Dermis microvascular lymphatic vessel endothelial cell (primary cell): ENCODE measurements at regions not wholly inside any gene's neighbourhood (a gene's known extent, or its start where the extent isn't known, plus 50 kb on each side); places are given as distances from the start of the nearest gene placed in this dataset.
"Not testable (repeated sequence)": the region's sequence is repeated elsewhere in the genome, so short reads cannot be mapped to it uniquely, and the experiment has no call there.

Experiments
- DNase-seq, 2 donors: peaks; one replicate each; pipeline versions ENCODE4 v3.0.0 to v3.0.0-alpha.2; 2010; ENCODE audit warnings: low read depth in 2 of 2

DNA sequence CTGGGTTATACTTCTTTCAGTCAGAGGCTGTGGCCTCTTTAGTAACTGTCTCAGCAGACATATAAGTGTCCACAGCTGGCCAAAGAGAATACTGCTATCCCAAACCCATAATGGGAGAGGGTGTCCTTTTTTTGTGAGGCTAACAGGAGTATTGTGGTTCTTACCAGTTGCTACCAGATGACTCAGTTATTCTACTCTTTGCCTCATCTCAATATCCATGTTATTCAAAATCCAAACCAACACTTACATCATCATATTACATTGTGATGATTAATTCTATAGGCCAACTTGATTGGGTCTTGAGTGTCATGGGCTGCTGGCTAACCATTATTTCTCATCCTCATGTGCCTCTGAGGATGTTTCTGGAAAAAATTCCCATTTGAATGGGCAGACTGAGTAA lies 120.9 kb downstream of the TMEM168 start:
- no peak for DNase-seq

DNA sequence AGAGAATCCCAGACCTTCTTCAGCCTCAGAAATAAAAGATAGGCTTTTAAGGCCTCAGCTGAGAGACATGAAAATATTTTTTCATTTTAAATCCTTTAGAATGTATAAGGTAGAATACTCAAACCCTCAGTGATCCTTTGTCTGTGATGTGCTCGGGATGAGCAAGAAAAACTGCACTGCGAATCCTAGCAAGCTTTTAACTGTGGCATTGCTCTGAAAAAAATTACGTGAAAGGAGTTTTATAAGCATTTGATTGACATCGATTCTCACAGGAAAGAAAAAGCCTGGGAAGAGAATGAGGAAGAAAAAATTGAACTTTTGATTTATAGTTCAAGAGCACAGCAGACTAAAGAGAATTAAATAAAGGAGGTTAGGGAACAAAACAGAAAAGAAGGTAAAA lies 120.0 kb downstream of the TMEM168 start:
- DNase-seq: no peak

DNA sequence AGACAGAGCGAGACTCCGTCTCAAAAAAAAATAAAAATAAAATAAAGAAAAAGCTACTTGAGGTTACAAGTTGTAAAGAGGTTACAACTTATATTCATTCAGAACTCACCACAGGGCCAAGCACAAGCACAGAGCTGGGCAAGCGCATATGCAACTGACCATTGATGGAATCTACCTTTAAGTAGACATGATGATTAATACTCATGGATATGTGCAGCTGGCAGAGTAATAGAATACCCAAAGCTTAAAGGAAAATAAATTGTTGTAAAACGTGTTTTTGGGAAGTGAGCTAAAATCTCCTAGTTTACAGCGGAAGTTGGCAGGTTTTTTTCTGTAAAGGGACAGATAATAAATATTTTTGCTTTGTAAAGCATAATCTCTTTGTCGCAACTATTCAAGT lies 111.6 kb downstream of the TMEM168 start:
- no peak for DNase-seq

DNA sequence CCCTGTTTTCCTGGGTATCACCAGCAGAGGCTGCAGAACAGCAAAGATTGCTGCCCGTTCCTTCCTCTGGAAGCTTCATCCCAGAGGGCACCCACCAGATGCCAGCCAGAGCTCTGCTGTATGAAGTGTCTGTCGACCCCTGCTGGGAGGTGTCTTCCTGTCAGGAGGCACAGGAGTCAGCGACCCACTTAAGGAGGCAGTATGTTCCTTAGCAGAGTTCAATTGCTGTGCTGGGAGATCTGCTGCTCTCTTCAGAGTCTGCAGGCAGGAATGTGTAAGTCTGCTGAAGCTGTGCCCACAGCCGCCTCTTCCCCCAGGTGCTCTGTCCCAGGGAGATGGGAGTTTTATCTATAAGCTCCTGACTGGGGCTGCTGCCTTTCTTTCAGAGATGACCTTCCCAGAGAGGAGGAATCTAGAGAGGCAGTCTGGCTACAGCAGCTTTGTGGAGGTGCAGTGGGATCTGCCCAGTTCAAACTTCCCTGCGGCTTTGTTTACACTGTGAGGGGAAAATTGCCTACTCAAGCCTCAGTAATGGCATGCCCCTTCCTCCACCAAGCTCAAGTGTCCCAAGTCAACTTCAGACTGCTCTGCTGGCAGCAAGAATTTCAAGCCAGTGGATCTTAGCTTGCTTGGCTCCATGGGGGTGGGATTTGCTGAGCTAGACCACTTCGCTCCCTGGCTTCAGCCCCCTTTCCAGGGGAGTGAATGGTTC lies 100.6 kb downstream of the TMEM168 start:
- not testable (repeated sequence) for DNase-seq

DNA sequence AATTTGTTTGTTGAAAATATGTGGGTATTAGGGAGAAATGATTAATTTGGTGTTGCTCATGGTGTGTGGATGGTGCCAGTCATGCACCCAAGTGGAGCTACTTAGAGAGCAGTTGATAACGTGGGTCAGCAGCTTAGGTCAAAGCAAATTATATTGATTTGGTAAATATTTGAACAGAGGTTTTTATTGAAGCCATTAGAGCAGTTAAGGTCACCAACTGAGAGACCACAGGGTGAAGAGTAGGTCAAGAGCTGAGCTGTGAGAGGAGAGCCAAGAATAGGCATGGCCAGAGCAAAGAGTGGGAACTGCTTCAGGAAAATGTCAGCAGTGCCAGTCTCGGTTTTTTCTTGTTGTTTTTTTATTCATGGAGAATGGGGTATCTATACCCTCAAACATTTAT lies 97.9 kb downstream of the TMEM168 start:
- no peak for DNase-seq

DNA sequence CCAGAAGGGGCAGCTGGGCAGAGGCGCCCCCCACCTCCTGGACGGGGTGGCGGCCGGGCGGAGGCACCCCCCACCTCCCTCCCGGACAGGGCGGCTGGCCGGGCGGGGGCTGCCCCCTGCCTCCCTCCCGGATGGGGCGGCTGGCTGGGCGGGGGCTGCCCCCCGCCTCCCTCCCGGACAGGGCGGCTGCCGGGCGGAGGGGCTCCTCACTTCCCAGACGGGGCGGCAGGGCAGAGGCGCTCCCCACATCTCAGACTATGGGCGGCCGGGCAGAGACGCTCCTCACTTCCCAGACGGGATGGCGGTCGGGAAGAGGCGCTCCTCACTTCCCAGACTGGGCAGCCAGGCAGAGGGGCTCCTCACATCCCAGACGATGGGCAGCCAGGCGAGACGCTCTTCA lies 93.0 kb downstream of the TMEM168 start:
- DNase-seq: not testable (repeated sequence)

DNA sequence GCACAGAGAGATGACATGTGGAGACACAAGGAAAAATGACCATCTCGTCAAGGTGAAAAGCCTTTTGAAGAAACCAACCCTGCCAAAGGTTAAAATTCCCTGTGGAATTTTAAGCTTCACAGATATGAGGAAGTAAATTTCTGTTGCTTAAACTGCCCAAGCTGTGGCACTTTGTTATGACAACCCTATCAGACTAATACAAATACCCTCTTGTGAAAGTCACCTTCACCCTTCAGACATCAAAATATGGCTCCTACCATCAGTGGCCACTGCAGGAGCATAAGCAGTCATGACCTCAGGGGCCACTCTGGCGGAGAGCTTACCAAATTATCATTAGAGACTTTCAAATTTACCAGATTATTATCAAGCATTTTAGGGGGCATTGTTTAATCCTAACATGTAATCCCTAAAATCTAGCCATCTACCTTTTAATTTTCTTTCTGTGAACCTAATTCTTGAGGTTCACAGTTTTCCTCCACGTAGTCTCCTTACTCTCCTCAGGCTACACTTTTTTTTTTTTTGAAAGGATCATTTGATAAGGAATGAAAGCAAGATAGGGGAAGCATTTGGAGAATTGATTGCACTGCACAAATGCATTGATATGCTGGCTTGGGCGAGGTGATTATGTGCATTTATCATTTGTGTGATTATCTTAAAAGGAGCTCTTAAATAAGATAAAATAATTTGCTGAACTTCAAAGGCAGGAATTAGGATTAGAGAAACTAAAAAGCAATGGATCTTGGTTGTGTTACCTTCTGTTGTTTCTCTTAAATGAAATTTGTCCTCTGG lies 90.3 kb downstream of the TMEM168 start:
- no peak for DNase-seq

DNA sequence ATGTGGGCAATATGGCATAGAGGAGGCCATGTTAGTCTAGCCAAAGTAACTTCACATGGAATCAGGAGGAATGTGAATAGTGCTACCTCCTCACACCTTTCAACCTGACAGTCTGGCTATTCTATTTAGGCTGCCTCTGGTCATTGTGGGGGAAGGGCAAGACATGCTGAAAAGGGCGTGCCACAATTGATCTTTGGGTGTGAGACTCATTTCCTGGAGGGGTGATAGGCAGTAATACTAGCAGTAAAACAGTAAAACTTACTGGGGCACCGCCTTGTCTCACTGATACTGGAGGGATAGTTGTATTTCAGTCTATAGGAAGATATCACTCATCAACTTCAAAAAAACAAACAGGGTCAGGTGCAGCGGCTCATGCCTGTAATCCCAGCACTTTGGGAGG lies 88.7 kb downstream of the TMEM168 start:
- DNase-seq: no peak

DNA sequence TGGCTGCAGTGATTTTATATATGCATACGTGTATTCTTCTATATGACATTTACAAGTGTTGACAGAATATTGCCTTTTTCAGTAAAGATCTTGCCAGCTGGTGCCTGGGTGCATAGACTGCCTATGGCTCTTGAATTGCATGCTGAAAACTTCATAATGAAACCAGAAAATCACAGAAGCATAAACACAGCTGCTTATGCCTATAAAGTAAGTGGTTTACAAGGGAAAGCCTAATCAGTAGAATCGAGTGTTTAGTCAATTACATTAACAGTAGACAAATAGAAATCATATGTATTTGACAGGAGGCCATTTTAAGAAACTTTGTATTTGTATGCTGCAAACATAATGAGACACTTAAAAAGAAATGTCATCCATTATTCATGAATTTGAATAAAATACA lies 82.5 kb downstream of the TMEM168 start:
- no peak for DNase-seq

DNA sequence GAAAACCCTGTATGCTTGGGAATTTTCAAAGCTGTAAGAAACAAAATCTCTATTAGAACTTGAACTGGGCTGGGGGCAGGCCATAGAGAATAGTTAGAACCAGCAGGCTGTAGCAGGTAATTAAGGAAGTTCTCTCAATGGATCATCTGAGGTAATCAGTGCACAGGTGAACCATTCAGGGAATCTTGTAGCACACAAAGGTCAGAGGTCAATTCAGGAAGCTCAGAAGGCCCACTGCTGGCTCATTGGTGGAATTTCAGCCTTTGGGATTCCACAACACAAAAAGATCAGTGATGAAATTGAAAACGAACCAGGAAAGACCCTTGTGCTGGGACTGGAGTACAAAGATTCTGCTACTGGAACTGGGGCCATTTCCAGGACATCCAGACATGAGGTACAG lies 82.0 kb downstream of the TMEM168 start:
- no peak for DNase-seq
